ENCODE measurements at regions not wholly inside any gene's neighbourhood (a gene's known extent, or its start where the extent isn't known, plus 50 kb on each side); places are given as distances from the start of the nearest gene placed in this dataset.

- H3K79me2 ChIP-seq: no peaks in the 10 kb centered on the region
- DNase-seq (ENCODE audit: low spot score): no peak
- no peaks in the 10 kb centered on the region for H4K20me1 ChIP-seq (ENCODE audit: insufficient read depth, poor library complexity, severe bottlenecking)
- H3K36me3 ChIP-seq (replicated peaks; ENCODE audit: insufficient read depth, low read depth): no peaks in the 10 kb centered on the region
- H2AFZ ChIP-seq: no peak overlapping the region
- no peaks in the 10 kb centered on the region for H3K9me3 ChIP-seq (ENCODE audit: low read depth)
- H3K27ac ChIP-seq: no peak overlapping the region
- no peak overlapping the region for H3K4me2 ChIP-seq
- 81% methylated on average over 4 of the region's 4 CpGs for WGBS (ENCODE audit: low lambda C conversion rate, missing lambda C conversion rate)
- no peaks in the 10 kb centered on the region for H3K27me3 ChIP-seq
- H3K9me2 ChIP-seq (replicated peaks; ENCODE audit: insufficient read depth): no peaks in the 10 kb centered on the region
- H3K4me1 ChIP-seq (ENCODE audit: insufficient read depth): no peaks in the 10 kb centered on the region
- TF ChIP-seq EZH2phosphoT487 (IDR thresholded peaks at IDR 0.05; ENCODE audit: low read depth, severe bottlenecking, unreplicated experiment) (no peak), EZH2 (IDR thresholded peaks at IDR 0.05; ENCODE audit: borderline replicate concordance) (no peak)
- TF ChIP-seq, protein P1, sequence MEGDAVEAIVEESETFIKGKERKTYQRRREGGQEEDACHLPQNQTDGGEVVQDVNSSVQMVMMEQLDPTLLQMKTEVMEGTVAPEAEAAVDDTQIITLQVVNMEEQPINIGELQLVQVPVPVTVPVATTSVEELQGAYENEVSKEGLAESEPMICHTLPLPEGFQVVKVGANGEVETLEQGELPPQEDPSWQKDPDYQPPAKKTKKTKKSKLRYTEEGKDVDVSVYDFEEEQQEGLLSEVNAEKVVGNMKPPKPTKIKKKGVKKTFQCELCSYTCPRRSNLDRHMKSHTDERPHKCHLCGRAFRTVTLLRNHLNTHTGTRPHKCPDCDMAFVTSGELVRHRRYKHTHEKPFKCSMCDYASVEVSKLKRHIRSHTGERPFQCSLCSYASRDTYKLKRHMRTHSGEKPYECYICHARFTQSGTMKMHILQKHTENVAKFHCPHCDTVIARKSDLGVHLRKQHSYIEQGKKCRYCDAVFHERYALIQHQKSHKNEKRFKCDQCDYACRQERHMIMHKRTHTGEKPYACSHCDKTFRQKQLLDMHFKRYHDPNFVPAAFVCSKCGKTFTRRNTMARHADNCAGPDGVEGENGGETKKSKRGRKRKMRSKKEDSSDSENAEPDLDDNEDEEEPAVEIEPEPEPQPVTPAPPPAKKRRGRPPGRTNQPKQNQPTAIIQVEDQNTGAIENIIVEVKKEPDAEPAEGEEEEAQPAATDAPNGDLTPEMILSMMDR (IDR thresholded peaks at IDR 0.05; ENCODE audit: poor library complexity): no peak
- H3K4me3 ChIP-seq: no peak overlapping the region
Observed at GRCh38 chr1:239457491-239458143, 71.2 kb downstream of the CHRM3 start.

DNA sequence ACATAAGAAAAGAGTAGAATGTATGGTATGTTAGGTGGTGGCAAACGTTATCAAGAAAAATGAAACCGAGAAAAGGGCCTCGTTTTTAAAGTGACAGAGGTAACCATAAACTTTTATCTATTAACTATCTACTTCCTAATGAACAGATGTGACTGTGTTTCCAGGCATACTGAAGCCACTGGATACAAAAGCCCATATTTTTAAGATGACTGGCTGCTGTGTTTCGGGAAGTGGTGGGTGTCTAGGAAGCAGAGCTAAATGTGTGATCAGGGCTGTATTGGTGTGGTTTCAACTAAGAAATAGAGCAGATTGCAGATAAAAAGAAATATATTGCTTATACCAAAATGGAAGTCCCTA lies 71.8 kb downstream of the CHRM3 start:
- no peak for DNase-seq (ENCODE audit: low spot score)
- H3K4me2 ChIP-seq: no peak overlapping the region
- no peaks in the 10 kb centered on the region for H3K9me3 ChIP-seq (ENCODE audit: low read depth)
- H3K36me3 ChIP-seq (replicated peaks; ENCODE audit: insufficient read depth, low read depth): no peaks in the 10 kb centered on the region
- TF ChIP-seq, protein P1 (IDR thresholded peaks at IDR 0.05; ENCODE audit: poor library complexity): no peak
- TF ChIP-seq EZH2phosphoT487 (IDR thresholded peaks at IDR 0.05; ENCODE audit: low read depth, severe bottlenecking, unreplicated experiment) (no peak), EZH2 (IDR thresholded peaks at IDR 0.05; ENCODE audit: borderline replicate concordance) (no peak)
- H4K20me1 ChIP-seq (ENCODE audit: insufficient read depth, poor library complexity, severe bottlenecking): no peaks in the 10 kb centered on the region
- no peaks in the 10 kb centered on the region for H3K4me1 ChIP-seq (ENCODE audit: insufficient read depth)
- no peaks in the 10 kb centered on the region for H3K9me2 ChIP-seq (replicated peaks; ENCODE audit: insufficient read depth)
- no peak overlapping the region for H2AFZ ChIP-seq
- H3K27me3 ChIP-seq: no peaks in the 10 kb centered on the region
- H3K27ac ChIP-seq: no peak overlapping the region
- H3K4me3 ChIP-seq: no peak overlapping the region
- H3K79me2 ChIP-seq: no peaks in the 10 kb centered on the region
- WGBS (ENCODE audit: low lambda C conversion rate, missing lambda C conversion rate): 71% methylated on average over 4 of the region's 4 CpGs

GRCh38 chr1:239467730-239468129 lies 81.4 kb downstream of the CHRM3 start:
- 77% methylated on average over 2 of the region's 2 CpGs for WGBS (ENCODE audit: low lambda C conversion rate, missing lambda C conversion rate)
- Histone ChIP-seq H3K9me2 (replicated peaks; ENCODE audit: insufficient read depth) (no peaks in the 10 kb centered on the region), H3K36me3 (replicated peaks; ENCODE audit: insufficient read depth, low read depth) (no peaks in the 10 kb centered on the region), H3K27me3 (no peaks in the 10 kb centered on the region), H4K20me1 (ENCODE audit: insufficient read depth, poor library complexity, severe bottlenecking) (no peaks in the 10 kb centered on the region), H3K4me3 (no peak overlapping the region), H3K9me3 (ENCODE audit: low read depth) (no peaks in the 10 kb centered on the region), H3K27ac (no peak overlapping the region), H3K4me1 (ENCODE audit: insufficient read depth) (no peaks in the 10 kb centered on the region), H3K4me2 (no peak overlapping the region), H2AFZ (no peak overlapping the region), H3K79me2 (no peaks in the 10 kb centered on the region)
- TF ChIP-seq EZH2 (IDR thresholded peaks at IDR 0.05; ENCODE audit: borderline replicate concordance) (no peak), EZH2phosphoT487 (IDR thresholded peaks at IDR 0.05; ENCODE audit: low read depth, severe bottlenecking, unreplicated experiment) (no peak)
- DNase-seq (ENCODE audit: low spot score): no peak

DNA sequence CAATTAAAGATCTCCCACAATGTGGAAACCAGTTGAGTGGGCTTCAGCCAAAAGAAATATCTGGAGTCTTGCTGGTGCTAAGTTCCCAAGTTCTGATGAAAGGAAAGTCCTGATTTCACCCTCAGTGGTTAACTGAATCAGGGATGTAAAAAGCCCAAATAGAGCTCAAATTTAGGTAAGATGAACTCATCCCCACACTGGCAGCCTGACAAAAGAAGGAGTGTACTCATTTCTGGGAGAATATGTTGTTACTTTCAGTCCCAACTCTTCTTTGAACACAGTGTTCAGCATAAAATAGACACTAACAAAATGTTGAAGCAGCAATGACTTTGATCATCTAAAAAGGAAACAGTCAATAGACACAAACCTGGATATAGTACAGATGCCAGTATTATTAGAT lies 91.7 kb downstream of the CHRM3 start:
- H2AFZ ChIP-seq: no peak overlapping the region
- H3K4me1 ChIP-seq (ENCODE audit: insufficient read depth): no peaks in the 10 kb centered on the region
- H3K27ac ChIP-seq: no peak overlapping the region
- no peaks in the 10 kb centered on the region for H3K9me3 ChIP-seq (ENCODE audit: low read depth)
- H3K4me3 ChIP-seq: no peak overlapping the region
- no peaks in the 10 kb centered on the region for H3K27me3 ChIP-seq
- no peaks in the 10 kb centered on the region for H3K9me2 ChIP-seq (replicated peaks; ENCODE audit: insufficient read depth)
- H4K20me1 ChIP-seq (ENCODE audit: insufficient read depth, poor library complexity, severe bottlenecking): no peaks in the 10 kb centered on the region
- no peak for DNase-seq (ENCODE audit: low spot score)
- no peak for TF ChIP-seq EZH2phosphoT487 (IDR thresholded peaks at IDR 0.05; ENCODE audit: low read depth, severe bottlenecking, unreplicated experiment)
- TF ChIP-seq, protein P1 (IDR thresholded peaks at IDR 0.05; ENCODE audit: poor library complexity): no peak
- TF ChIP-seq EZH2 (IDR thresholded peaks at IDR 0.05; ENCODE audit: borderline replicate concordance): no peak
- H3K36me3 ChIP-seq (replicated peaks; ENCODE audit: insufficient read depth, low read depth): no peaks in the 10 kb centered on the region
- no peaks in the 10 kb centered on the region for H3K79me2 ChIP-seq
- no peak overlapping the region for H3K4me2 ChIP-seq

All from hepatocyte (in vitro differentiated cells).